CD14-positive monocyte (primary cell): ENCODE measurements at regions not wholly inside any gene's neighbourhood (a gene's known extent, or its start where the extent isn't known, plus 50 kb on each side); places are given as distances from the start of the nearest gene placed in this dataset.

Experiments
- DNase-seq, 3 donors: peaks; one replicate each; pipeline ENCODE4 v3.0.0-alpha.2; 2011 to 2022
- H2AFZ ChIP-seq: 2 replicates; pipeline ENCODE4 v1.6.0; 2012; ENCODE audit warnings: mild to moderate bottlenecking, low read depth, low read length, inconsistent platforms; ENCODE audit not compliant: insufficient read depth, poor library complexity, severe bottlenecking
- H3K27ac ChIP-seq, 2 donors: 1 replicate in 1 of 2; 2 replicates in 1 of 2; pipeline ENCODE4 v1.5.1; 2012 to 2013; ENCODE audit warnings: low read length in 2 of 2, control low read depth in 1 of 2, inconsistent platforms in 1 of 2, low read depth in 1 of 2, mild to moderate bottlenecking in 1 of 2
- H3K27me3 ChIP-seq, 2 donors: one replicate each; pipeline versions ENCODE4 v1.6.0 to v1.6.1; 2011 to 2013; ENCODE audit warnings: low read length in 2 of 2; ENCODE audit not compliant: control insufficient read depth in 2 of 2, insufficient read depth in 2 of 2
- H3K36me3 ChIP-seq, 2 donors: replicated peaks in 1 of 2; 1 replicate in 1 of 2; 2 replicates in 1 of 2; pipeline versions ENCODE4 v1.5.1 to v1.6.1; 2012 to 2013; ENCODE audit warnings: low read length in 2 of 2, control low read depth in 1 of 2, inconsistent platforms in 1 of 2, mild to moderate bottlenecking in 1 of 2; ENCODE audit not compliant: insufficient read depth in 2 of 2, control insufficient read depth in 1 of 2
- H3K4me1 ChIP-seq, 2 donors: 1 replicate in 1 of 2; 2 replicates in 1 of 2; pipeline versions ENCODE4 v1.5.1 to v1.6.1; 2012 to 2013; ENCODE audit warnings: low read length in 2 of 2, control low read depth in 1 of 2, inconsistent platforms in 1 of 2, mild to moderate bottlenecking in 1 of 2, moderate library complexity in 1 of 2; ENCODE audit not compliant: insufficient read depth in 2 of 2, control insufficient read depth in 1 of 2
- H3K4me2 ChIP-seq: replicated peaks from 2 replicates; pipeline ENCODE3; 2012; ENCODE audit warnings: low read length, moderate library complexity, mild to moderate bottlenecking; ENCODE audit not compliant: poor library complexity, severe bottlenecking; ENCODE audit errors: extremely low read depth
- H3K4me3 ChIP-seq, 3 experiments: fragments of 200-600 bp in 1 of 3; sonication (generic) in 1 of 3; replicated peaks in 1 of 3; 1 replicate in 2 of 3; 2 replicates in 1 of 3; pipeline ENCODE4 v1.5.1; 2011 to 2013; ENCODE audit warnings: low read length in 3 of 3, mild to moderate bottlenecking in 3 of 3, control low read depth in 2 of 3, low read depth in 2 of 3, inconsistent platforms in 1 of 3, moderate library complexity in 1 of 3
- H3K79me2 ChIP-seq: 2 replicates; pipeline ENCODE4 v1.6.0; 2012; ENCODE audit warnings: mild to moderate bottlenecking, control low read depth, inconsistent platforms, low read length, moderate library complexity; ENCODE audit not compliant: insufficient read depth
- H3K9ac ChIP-seq: 2 replicates; pipeline ENCODE4 v1.6.0; 2017; ENCODE audit warnings: low read length, mild to moderate bottlenecking; ENCODE audit not compliant: insufficient read depth, poor library complexity, severe bottlenecking
- H3K9me3 ChIP-seq, 2 donors: replicated peaks in 1 of 2; 1 replicate in 1 of 2; 2 replicates in 1 of 2; pipeline versions ENCODE4 v1.5.1 to v1.6.1; 2012 to 2013; ENCODE audit warnings: low read length in 2 of 2, control low read depth in 1 of 2; ENCODE audit not compliant: control insufficient read depth in 1 of 2, insufficient read depth in 1 of 2
- H4K20me1 ChIP-seq: 2 replicates; pipeline ENCODE4 v1.6.0; 2012; ENCODE audit warnings: mild to moderate bottlenecking, low read length, control low read depth, moderate library complexity; ENCODE audit not compliant: insufficient read depth
- H3K27ac Mint-ChIP-seq, 7 donors: one replicate each; pipeline ENCODE4 v1.8.0; 2020; ENCODE audit warnings: mild to moderate bottlenecking in 7 of 7, mixed read lengths in 7 of 7, moderate library complexity in 6 of 7, inconsistent platforms in 2 of 7
- H3K27me3 Mint-ChIP-seq, 3 donors: one replicate each; pipeline ENCODE4 v1.8.0; 2021 to 2022; ENCODE audit warnings: low read depth in 3 of 3, mild to moderate bottlenecking in 3 of 3, mixed read lengths in 3 of 3, moderate library complexity in 3 of 3, inconsistent platforms in 1 of 3
- H3K36me3 Mint-ChIP-seq, 2 donors: one replicate each; pipeline ENCODE4 v1.8.0; 2020; ENCODE audit warnings: mixed read lengths in 2 of 2, inconsistent platforms in 1 of 2, mild to moderate bottlenecking in 1 of 2
- H3K4me1 Mint-ChIP-seq: one replicate; pipeline ENCODE4 v1.8.0; 2020; ENCODE audit warnings: mild to moderate bottlenecking, mixed read lengths
- H3K4me3 Mint-ChIP-seq, 2 donors: one replicate each; pipeline ENCODE4 v1.8.0; 2020; ENCODE audit warnings: mild to moderate bottlenecking in 2 of 2, mixed read lengths in 2 of 2, moderate library complexity in 1 of 2
- H3K9me3 Mint-ChIP-seq, 7 donors: one replicate each; pipeline ENCODE4 v1.8.0; 2020 to 2022; ENCODE audit warnings: mixed read lengths in 7 of 7, mild to moderate bottlenecking in 6 of 7, moderate library complexity in 6 of 7, inconsistent platforms in 2 of 7
- CTCF ChIP-seq: fragments of 200-600 bp; IDR thresholded peaks from one replicate; pipeline ENCODE4 v1.8.0; 2022; ENCODE audit warnings: antibody characterized with exemption, mild to moderate bottlenecking
- WGBS: methylation state at CpG from one replicate; pipeline ENCODE4 v1.1.5; 2013; ENCODE audit warnings: missing lambda C conversion rate; ENCODE audit not compliant: insufficient coverage; 5-methylcytosine and 5-hydroxymethylcytosine counted together
- intact Hi-C, 2 donors: fragments of 100-400 bp; cut with micrococcal nuclease; formaldehyde crosslinking; loops; one replicate each; pipeline versions ENCODE4 v1.15.0 to v1.15.1; 2023

- Mint-ChIP-seq H3K27ac (peak overlapping the region in 2 of 7 donors; percentile 17 to 18), H3K9me3 (peaks cover 0 to 7% (median 4%) of the 10 kb centered on the region in 7 donors), H3K4me1 (peaks cover 9% of the 10 kb centered on the region), H3K27me3 (peaks cover 2 to 4% (median 3%) of the 10 kb centered on the region in 3 donors), H3K4me3 (no peak overlapping the region), H3K36me3 (no peaks in the 10 kb centered on the region)
- Histone ChIP-seq H3K27ac (no peak overlapping the region), H4K20me1 (no peaks in the 10 kb centered on the region), H3K27me3 (no peaks in the 10 kb centered on the region), H3K9me3 (peaks cover 0 to 4% of the 10 kb centered on the region in 2 donors), H3K9ac (no peak overlapping the region), H3K36me3 (no peaks in the 10 kb centered on the region), H3K79me2 (no peaks in the 10 kb centered on the region), H2AFZ (no peak overlapping the region), H3K4me3 (no peak overlapping the region), H3K4me2 (no peak overlapping the region), H3K4me1 (peaks cover 0 to 7% of the 10 kb centered on the region in 2 donors)
- 69% methylated on average over 1 of the region's 2 CpGs for whole genome bisulfite sequencing
- intact Hi-C loops: no loop called here
- TF ChIP-seq CTCF: no peak
- peak; percentile 8 to 23 (median 18) for DNase-seq
Observed at GRCh38 chr1:30191154-30191702, 532.2 kb downstream of the MATN1 start.

GRCh38 chr1:30190511-30191153 lies 532.8 kb downstream of the MATN1 start:
- no peaks in the 10 kb centered on the region for H3K79me2 ChIP-seq
- peaks cover 0 to 4% of the 10 kb centered on the region in 2 donors for H3K9me3 ChIP-seq
- no peaks in the 10 kb centered on the region for H3K36me3 Mint-ChIP-seq
- no peaks in the 10 kb centered on the region for H3K36me3 ChIP-seq
- H3K27ac ChIP-seq: no peak overlapping the region
- peak overlapping the region in 2 of 7 donors; percentile 18 to 70 for H3K27ac Mint-ChIP-seq
- intact Hi-C loops: no loop called here
- WGBS: 93% methylated on average over 8 of the region's 9 CpGs
- H3K4me1 Mint-ChIP-seq: peaks cover 9% of the 10 kb centered on the region
- TF ChIP-seq CTCF: no peak
- H3K27me3 ChIP-seq: no peaks in the 10 kb centered on the region
- no peak overlapping the region for H3K4me2 ChIP-seq
- no peak overlapping the region for H3K4me3 Mint-ChIP-seq
- H2AFZ ChIP-seq: no peak overlapping the region
- H3K9me3 Mint-ChIP-seq: peaks cover 0 to 7% (median 4%) of the 10 kb centered on the region in 7 donors
- H3K4me1 ChIP-seq: peaks cover 0 to 7% of the 10 kb centered on the region in 2 donors
- no peaks in the 10 kb centered on the region for H4K20me1 ChIP-seq
- H3K9ac ChIP-seq: no peak overlapping the region
- peaks cover 2 to 4% (median 3%) of the 10 kb centered on the region in 3 donors for H3K27me3 Mint-ChIP-seq
- no peak overlapping the region for H3K4me3 ChIP-seq
- DNase-seq: no peak
